B cell (primary cell): ENCODE measurements at regions not wholly inside any gene's neighbourhood (a gene's known extent, or its start where the extent isn't known, plus 50 kb on each side); places are given as distances from the start of the nearest gene placed in this dataset.
"Not testable (repeated sequence)": the region's sequence is repeated elsewhere in the genome, so short reads cannot be mapped to it uniquely, and the experiment has no call there.

ENCODE experiments used
- ATAC-seq: fragments of 200-7000 bp; cut with Tn5 transposase; one replicate; pipeline ENCODE4 v1.10.0; 2021; ENCODE audit warnings: low read depth, mild to moderate bottlenecking, moderate number of reproducible peaks, moderate library complexity
- CTCF ChIA-PET: fragments of 350-600 bp; sonication (Branson Sonifier 250); formaldehyde crosslinking; loops from one replicate; lab custom pipeline; 2021; ENCODE audit warnings: antibody characterized with exemption, inconsistent platforms; lab: Charles Lee
- POLR2A ChIA-PET: fragments of 350-600 bp; sonication (Branson Sonifier 250); formaldehyde crosslinking; loops from one replicate; lab custom pipeline; 2021; ENCODE audit warnings: antibody characterized with exemption; lab: Charles Lee
- DNase-seq: peaks from one replicate; pipeline ENCODE4 v3.0.0; 2013
- H2AFZ ChIP-seq: 2 replicates; pipeline ENCODE4 v1.6.1; 2012; ENCODE audit warnings: mild to moderate bottlenecking, low read depth, low read length; ENCODE audit not compliant: insufficient read depth, poor library complexity, severe bottlenecking
- H3K27ac ChIP-seq, 2 donors: 1 replicate in 1 of 2; 2 replicates in 1 of 2; pipeline ENCODE4 v1.5.1; 2012 to 2013; ENCODE audit warnings: low read length in 2 of 2, mild to moderate bottlenecking in 2 of 2, moderate library complexity in 1 of 2
- H3K27me3 ChIP-seq, 4 experiments: fragments of 200-600 bp in 1 of 4; sonication (generic) in 1 of 4; replicated peaks in 1 of 4; 1 replicate in 2 of 4; 2 replicates in 2 of 4; pipeline versions ENCODE4 v1.6.1 to v1.7.0; 2013 to 2016; ENCODE audit warnings: low read length in 3 of 4, mild to moderate bottlenecking in 2 of 4, mixed read lengths in 1 of 4, moderate library complexity in 1 of 4; ENCODE audit not compliant: insufficient read depth in 4 of 4, control insufficient read depth in 3 of 4; ENCODE audit errors: control extremely low read depth in 1 of 4
- H3K36me3 ChIP-seq, 2 experiments: replicated peaks in 1 of 2; 1 replicate in 1 of 2; 2 replicates in 1 of 2; pipeline versions ENCODE4 v1.6.1 to v1.7.1; 2013; ENCODE audit warnings: low read length in 1 of 2; ENCODE audit not compliant: insufficient read depth in 2 of 2, control insufficient read depth in 1 of 2; ENCODE audit errors: control extremely low read depth in 1 of 2, extremely low read depth in 1 of 2
- H3K4me1 ChIP-seq, 2 donors: fragments of 200-600 bp in 1 of 2; sonication (generic) in 1 of 2; 1 replicate in 1 of 2; 2 replicates in 1 of 2; pipeline versions ENCODE4 v1.5.1 to v1.6.1; 2013 to 2017; ENCODE audit warnings: low read length in 2 of 2; ENCODE audit not compliant: control insufficient read depth in 2 of 2, insufficient read depth in 2 of 2
- H3K4me2 ChIP-seq: replicated peaks from 2 replicates; pipeline ENCODE3; 2012; ENCODE audit warnings: mild to moderate bottlenecking, low read depth, low read length; ENCODE audit not compliant: poor library complexity, severe bottlenecking
- H3K4me3 ChIP-seq, 5 experiments: fragments of 200-600 bp in 1 of 5; sonication (generic) in 1 of 5; 1 replicate in 3 of 5; 2 replicates in 2 of 5; pipeline versions ENCODE4 v1.5.1 to v1.7.0; 2011 to 2016; ENCODE audit warnings: low read length in 4 of 5, mild to moderate bottlenecking in 4 of 5, low read depth in 2 of 5, control low read depth in 1 of 5, moderate library complexity in 1 of 5; ENCODE audit not compliant: insufficient read depth in 1 of 5; ENCODE audit errors: control extremely low read depth in 1 of 5, extremely low read depth in 1 of 5
- H3K79me2 ChIP-seq: fragments of 200-600 bp; sonication (generic); one replicate; pipeline ENCODE4 v1.6.0; 2016; ENCODE audit warnings: low read length; ENCODE audit not compliant: control insufficient read depth, insufficient read depth
- H3K9ac ChIP-seq: fragments of 200-600 bp; sonication (generic); 2 replicates; pipeline ENCODE4 v1.6.1; 2017; ENCODE audit warnings: mild to moderate bottlenecking, low read length, moderate library complexity
- H3K9me3 ChIP-seq, 3 donors: one replicate each; pipeline versions ENCODE4 v1.6.1 to v1.7.1; 2013; ENCODE audit warnings: low read length in 2 of 3; ENCODE audit not compliant: control insufficient read depth in 2 of 3, insufficient read depth in 1 of 3; ENCODE audit errors: control extremely low read depth in 1 of 3
- H4K20me1 ChIP-seq: 2 replicates; pipeline ENCODE4 v1.6.0; 2012; ENCODE audit warnings: mild to moderate bottlenecking, low read length; ENCODE audit not compliant: insufficient read depth, control insufficient read depth, poor library complexity, severe bottlenecking
- H3K27ac Mint-ChIP-seq: one replicate; pipeline ENCODE4 v1.8.0; 2021; ENCODE audit warnings: mixed read lengths
- H3K27me3 Mint-ChIP-seq: one replicate; pipeline ENCODE4 v1.8.0; 2021; ENCODE audit warnings: mixed read lengths
- H3K4me1 Mint-ChIP-seq: one replicate; pipeline ENCODE4 v1.8.0; 2021; ENCODE audit warnings: mixed read lengths
- H3K4me3 Mint-ChIP-seq: one replicate; pipeline ENCODE4 v1.8.0; 2021; ENCODE audit warnings: mixed read lengths
- H3K9me3 Mint-ChIP-seq: one replicate; pipeline ENCODE4 v1.8.0; 2022; ENCODE audit warnings: mixed read lengths; ENCODE audit not compliant: insufficient read depth
- EZH2 ChIP-seq: IDR thresholded peaks from 2 replicates; pipeline ENCODE4 v1.6.1; 2012; ENCODE audit warnings: borderline replicate concordance, low read depth, mild to moderate bottlenecking, moderate library complexity, low read length; ENCODE audit not compliant: insufficient read depth, poor library complexity, severe bottlenecking
- WGBS: methylation state at CpG from one replicate; pipeline ENCODE4 v1.1.5; 2013; ENCODE audit warnings: missing lambda C conversion rate; ENCODE audit not compliant: insufficient coverage; 5-methylcytosine and 5-hydroxymethylcytosine counted together
- intact Hi-C: fragments of 100-400 bp; cut with micrococcal nuclease; formaldehyde crosslinking; loops from one replicate; pipeline ENCODE4 v1.10.0; 2022
- TF ChIP-seq, protein P1 (sequence below): fragments of 200-600 bp; IDR thresholded peaks from one replicate; pipeline ENCODE4 v1.8.0; 2022; ENCODE audit warnings: antibody characterized with exemption, mild to moderate bottlenecking

DNA sequence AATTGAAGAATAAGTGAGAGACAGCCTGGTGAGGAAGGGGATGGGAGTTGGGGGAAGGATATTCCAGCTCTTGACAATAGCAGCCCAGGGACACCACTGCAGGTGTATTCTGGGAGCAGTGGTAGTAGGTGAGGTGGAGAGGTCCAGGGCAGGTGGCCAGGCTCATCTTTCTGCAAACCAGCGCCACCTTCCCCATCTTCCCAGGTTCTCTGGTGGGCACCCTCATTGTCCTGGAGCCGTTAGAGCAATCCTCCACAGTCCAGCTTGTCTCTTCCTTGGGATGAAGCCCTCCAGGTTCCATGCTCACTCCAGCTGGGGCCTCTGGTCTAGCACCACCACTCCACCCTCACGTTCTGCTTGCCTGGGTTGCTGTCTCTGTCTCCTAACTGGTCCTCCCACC lies 97.0 kb downstream of the IER5 start:
- no peaks in the 10 kb centered on the region for H3K79me2 ChIP-seq
- DNase-seq (no peak), ATAC-seq (no peak)
- no peak for TF ChIP-seq EZH2
- TF ChIP-seq, protein P1, sequence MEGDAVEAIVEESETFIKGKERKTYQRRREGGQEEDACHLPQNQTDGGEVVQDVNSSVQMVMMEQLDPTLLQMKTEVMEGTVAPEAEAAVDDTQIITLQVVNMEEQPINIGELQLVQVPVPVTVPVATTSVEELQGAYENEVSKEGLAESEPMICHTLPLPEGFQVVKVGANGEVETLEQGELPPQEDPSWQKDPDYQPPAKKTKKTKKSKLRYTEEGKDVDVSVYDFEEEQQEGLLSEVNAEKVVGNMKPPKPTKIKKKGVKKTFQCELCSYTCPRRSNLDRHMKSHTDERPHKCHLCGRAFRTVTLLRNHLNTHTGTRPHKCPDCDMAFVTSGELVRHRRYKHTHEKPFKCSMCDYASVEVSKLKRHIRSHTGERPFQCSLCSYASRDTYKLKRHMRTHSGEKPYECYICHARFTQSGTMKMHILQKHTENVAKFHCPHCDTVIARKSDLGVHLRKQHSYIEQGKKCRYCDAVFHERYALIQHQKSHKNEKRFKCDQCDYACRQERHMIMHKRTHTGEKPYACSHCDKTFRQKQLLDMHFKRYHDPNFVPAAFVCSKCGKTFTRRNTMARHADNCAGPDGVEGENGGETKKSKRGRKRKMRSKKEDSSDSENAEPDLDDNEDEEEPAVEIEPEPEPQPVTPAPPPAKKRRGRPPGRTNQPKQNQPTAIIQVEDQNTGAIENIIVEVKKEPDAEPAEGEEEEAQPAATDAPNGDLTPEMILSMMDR = no peak
- peaks cover 7 to 10% of the 10 kb centered on the region in 2 donors for H3K4me1 ChIP-seq
- no peak overlapping the region for H3K27ac ChIP-seq
- WGBS = 67% methylated on average over 3 of the region's 3 CpGs
- H3K9me3 ChIP-seq = no peaks in the 10 kb centered on the region
- POLR2A ChIA-PET = interaction anchor here (1.1 kb wide), 1 partner anchor 22 kb away, joined by 3 read pairs; no protein-coding TSS in a partner anchor
- H3K4me1 Mint-ChIP-seq = peaks cover 3% of the 10 kb centered on the region
- peaks cover 45% of the 10 kb centered on the region for H3K27me3 Mint-ChIP-seq
- no peak overlapping the region for H3K9ac ChIP-seq
- H3K4me2 ChIP-seq = no peak overlapping the region
- no peaks in the 10 kb centered on the region for H3K9me3 Mint-ChIP-seq
- H4K20me1 ChIP-seq = no peaks in the 10 kb centered on the region
- H3K27ac Mint-ChIP-seq = no peak overlapping the region
- no peak overlapping the region for H3K4me3 ChIP-seq
- CTCF ChIA-PET = no interaction called here
- no peak overlapping the region for H3K4me3 Mint-ChIP-seq
- no peak overlapping the region for H2AFZ ChIP-seq
- no peaks in the 10 kb centered on the region for H3K36me3 ChIP-seq
- intact Hi-C loops = no loop called here
- H3K27me3 ChIP-seq = peaks cover 0 to 25% (median 6%) of the 10 kb centered on the region in 4 experiments

DNA sequence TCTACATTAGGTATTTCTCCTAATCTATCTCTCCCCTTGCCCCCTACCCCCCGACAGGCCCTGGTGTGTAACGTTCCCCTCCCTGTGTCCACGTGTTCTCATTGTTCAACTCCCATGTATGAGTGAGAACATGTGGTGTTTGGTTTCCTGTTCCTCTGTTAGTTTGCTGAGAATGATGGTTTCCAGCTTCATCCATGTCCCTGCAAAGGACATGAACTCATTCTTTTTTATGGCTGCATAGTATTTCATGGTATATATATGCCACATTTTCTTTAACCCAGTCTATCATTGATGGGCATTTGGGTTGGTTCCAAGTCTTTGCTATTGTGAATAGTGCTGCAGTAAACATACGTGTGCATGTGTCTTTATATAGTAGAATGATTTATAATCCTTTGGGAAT lies 97.6 kb downstream of the IER5 start:
- H3K36me3 ChIP-seq, ATAC-seq, H3K4me1 ChIP-seq, H3K4me3 ChIP-seq, H2AFZ ChIP-seq, H3K9me3 Mint-ChIP-seq, H3K79me2 ChIP-seq, H3K27ac Mint-ChIP-seq, H3K9ac ChIP-seq, H3K9me3 ChIP-seq, H3K4me2 ChIP-seq, H4K20me1 ChIP-seq, H3K4me3 Mint-ChIP-seq, CTCF ChIA-PET, intact Hi-C loops, H3K4me1 Mint-ChIP-seq, H3K27ac ChIP-seq, DNase-seq: not testable (repeated sequence)
- H3K27me3 ChIP-seq = peaks cover 0 to 32% (median 8%) of the 10 kb centered on the region in 4 experiments
- H3K27me3 Mint-ChIP-seq = peaks cover 52% of the 10 kb centered on the region
- POLR2A ChIA-PET = interaction anchor here (1.1 kb wide), 1 partner anchor 22 kb away, joined by 3 read pairs; no protein-coding TSS in a partner anchor
- WGBS = 80% methylated on average over 1 of the region's 4 CpGs
